Heart left ventricle (tissue), 13 donors: ENCODE measurements at regions not wholly inside any gene's neighbourhood (a gene's known extent, or its start where the extent isn't known, plus 50 kb on each side); places are given as distances from the start of the nearest gene placed in this dataset.

Experiments
- POLR2A ChIP-seq, 2 donors: fragments of 450-650 bp; IDR thresholded peaks; one replicate each; pipeline ENCODE4 v1.6.1; 2017; ENCODE audit warnings: antibody characterized with exemption in 2 of 2, mild to moderate bottlenecking in 2 of 2, moderate library complexity in 2 of 2
- TF ChIP-seq, protein P1 (sequence below), 12 donors: fragments of 200-600 bp; sonication (generic) in 4 of 12; IDR thresholded peaks; one replicate each; pipeline versions ENCODE4 v1.5.0 to v1.8.0; 2018 to 2022; ENCODE audit warnings: antibody characterized with exemption in 12 of 12, mild to moderate bottlenecking in 5 of 12
- donor health status: ischemic (EF 13 %, LVEDD 7.1; RV severe dilation, severe dysfunction).
- donor health status: DM: no; HTN: yes; CAD: no.
- donor health status: DM: no; HTN: no; CAD: no.
- donor health status: ischemic (EF 25% LVEDD 6.9; RV normal size, moderate dysfunction).
- donor health status: ischemic (EF 25% LVEDD 5.7; RV mildly dilated, moderate dysfunction).
- donor health status: ischemic (EF 35%, LVEDD 5.7; RV mildly dilated, moderate dysfunction).
- donor health status: nonischemic (EF 11% LVEDD 7.7; RV severe dilation, severe dysfunction).
- donor health status: DM: yes; HTN: yes; CAD: no.
- donor health status: PGD.
- donor health status: ischemic (EF 29% LVEDD 5.4; RV normal size, mild dysfunction).
- donor health status: nonischemic (EF 23%, LVEDD 6.1; RV moderate dilation, normal function).

DNA sequence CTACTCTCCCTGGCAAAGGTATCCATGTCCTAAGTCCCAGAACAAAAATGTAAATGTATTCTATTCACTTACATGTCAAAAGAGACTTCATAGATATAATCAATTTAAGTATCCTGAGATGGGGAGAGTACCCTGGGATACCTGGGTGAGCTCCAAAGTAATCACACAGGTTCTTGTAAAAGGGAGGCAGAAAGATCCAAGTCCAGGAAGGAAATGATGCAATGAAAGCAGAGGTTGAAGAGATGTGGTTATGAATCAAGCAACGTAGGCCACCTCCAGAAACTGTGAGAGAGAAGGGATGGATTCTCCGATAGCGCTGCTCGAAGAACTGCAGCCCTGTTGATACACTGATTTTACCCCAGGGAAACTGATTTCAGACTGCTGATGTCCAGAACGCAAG is 93.9 kb upstream of the VGLL3 start:
- TF ChIP-seq, protein P1, sequence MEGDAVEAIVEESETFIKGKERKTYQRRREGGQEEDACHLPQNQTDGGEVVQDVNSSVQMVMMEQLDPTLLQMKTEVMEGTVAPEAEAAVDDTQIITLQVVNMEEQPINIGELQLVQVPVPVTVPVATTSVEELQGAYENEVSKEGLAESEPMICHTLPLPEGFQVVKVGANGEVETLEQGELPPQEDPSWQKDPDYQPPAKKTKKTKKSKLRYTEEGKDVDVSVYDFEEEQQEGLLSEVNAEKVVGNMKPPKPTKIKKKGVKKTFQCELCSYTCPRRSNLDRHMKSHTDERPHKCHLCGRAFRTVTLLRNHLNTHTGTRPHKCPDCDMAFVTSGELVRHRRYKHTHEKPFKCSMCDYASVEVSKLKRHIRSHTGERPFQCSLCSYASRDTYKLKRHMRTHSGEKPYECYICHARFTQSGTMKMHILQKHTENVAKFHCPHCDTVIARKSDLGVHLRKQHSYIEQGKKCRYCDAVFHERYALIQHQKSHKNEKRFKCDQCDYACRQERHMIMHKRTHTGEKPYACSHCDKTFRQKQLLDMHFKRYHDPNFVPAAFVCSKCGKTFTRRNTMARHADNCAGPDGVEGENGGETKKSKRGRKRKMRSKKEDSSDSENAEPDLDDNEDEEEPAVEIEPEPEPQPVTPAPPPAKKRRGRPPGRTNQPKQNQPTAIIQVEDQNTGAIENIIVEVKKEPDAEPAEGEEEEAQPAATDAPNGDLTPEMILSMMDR (IDR thresholded peaks at IDR 0.05): no peak
- TF ChIP-seq POLR2A (IDR thresholded peaks at IDR 0.05): no peak
